ENCODE measurements at regions not wholly inside any gene's neighbourhood (a gene's known extent, or its start where the extent isn't known, plus 50 kb on each side); places are given as distances from the start of the nearest gene placed in this dataset.

DNA sequence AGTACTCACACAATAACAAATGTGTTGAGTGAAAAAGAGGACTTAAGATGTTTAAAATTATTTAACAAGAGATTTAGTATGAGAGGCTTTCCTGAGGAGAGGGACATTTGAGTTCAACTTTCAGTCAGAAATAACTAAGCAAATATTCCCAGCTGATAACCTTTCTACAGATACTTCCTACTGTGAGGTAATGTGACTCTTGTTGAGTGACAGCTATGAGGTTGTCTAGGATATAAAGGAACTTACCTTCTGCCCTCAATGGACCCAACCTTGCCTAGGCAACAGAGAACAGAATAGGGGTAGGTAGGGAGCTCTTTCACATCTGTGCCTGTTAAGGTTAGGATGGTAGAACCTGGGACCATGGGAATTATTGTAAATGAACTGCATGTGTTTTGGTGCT is 54.7 kb downstream of the GLUD2 start:
- DNase-seq (ENCODE audit: low spot score) = no peak

DNA sequence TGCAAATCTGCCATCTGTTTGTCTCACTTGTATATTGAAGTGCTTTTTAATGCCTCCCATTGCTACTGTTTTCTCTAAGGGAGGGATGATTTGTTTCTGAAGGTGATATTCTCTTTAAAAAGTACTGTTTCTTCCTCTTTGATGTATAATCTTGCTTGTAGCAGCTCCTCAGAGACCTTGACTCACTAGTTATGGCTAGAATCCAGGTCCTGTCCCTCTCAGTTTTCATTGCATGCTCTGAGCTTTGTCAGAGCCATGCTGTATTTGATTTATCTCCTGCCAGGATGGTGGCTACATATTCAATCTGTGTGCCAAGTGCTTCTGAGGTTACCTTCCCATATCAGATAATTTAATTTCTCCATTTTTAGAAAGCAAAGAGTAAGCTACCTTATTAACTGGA is 56.0 kb downstream of the GLUD2 start:
- no peak for DNase-seq (ENCODE audit: low spot score)

DNA sequence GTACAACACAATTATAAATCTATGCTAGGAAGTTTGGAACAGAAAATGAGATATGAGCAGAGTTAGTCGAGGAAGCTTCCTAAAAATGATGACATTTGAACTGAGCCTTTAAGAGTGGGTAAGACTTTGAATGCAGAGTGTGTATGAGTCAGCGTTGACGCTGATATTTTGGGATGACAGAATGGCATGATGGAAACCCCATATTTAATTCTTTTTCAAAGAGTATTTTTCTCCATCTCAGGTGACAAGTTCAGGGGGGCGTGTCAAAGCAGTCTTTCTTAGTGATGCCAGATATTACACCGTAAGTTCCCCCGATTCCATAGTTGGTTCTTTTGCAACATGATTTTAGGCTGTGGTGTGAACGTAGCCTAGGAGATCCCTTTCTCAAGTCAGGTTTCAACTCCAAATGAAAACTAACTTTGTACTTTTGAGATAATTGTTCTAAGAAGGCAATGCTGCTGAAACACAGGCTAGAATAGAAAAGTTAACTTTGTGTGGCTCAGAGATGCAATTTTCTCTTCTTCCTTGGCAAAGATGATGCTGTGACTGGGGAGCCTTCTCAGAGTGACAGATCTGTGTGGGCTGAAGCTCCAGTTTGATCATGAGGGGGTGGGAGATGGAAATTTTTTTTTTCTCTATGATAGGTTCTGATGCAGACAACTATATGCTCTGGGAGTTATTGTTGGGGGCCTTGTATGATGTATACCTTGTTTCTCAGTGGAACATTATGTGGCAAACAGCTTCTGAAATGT is 59.2 kb downstream of the GLUD2 start:
- DNase-seq (ENCODE audit: low spot score) = no peak

GRCh38 chrX:121109986-121110385 is 62.6 kb downstream of the GLUD2 start:
- DNase-seq (ENCODE audit: low spot score) = no peak

DNA sequence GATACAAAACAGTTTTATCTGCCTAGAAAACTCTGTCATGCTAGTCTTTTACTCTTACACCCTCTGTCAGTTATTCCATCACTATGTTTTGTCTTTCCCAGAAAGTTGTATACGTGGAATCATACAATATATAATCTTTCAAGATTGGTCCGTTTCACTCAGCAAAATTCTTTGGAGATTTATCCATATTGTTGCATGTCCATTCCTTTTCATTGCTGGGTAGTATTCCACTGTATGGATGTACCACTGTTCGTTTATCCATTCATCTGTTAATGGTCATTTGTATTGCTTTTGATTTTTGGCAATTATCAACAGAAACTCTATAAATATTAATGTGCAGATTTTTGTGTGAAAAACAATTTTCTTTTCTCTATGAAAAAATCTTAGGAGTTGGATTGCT is 63.1 kb downstream of the GLUD2 start:
- DNase-seq (ENCODE audit: low spot score) = no peak

DNA sequence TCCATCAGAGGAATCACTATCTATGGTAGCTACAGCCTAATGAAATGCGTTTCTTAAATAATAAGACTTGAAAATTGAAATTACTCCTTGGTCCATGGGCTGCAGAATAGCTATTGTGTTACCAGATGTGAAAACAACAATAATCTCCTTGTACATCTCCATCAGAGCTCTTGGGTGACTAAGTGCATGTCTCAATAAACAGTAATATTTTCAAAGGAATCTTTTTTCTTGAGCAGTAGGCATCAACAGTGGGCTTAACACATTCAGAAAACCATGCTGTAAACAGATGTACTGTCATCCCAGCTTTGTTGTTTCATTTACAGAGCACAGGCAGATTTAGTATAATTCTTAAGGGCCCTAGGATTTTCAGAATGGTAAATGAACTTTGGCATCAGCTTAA is 67.3 kb downstream of the GLUD2 start:
- no peak for DNase-seq (ENCODE audit: low spot score)

- no peak for DNase-seq (ENCODE audit: low spot score)
Measured at GRCh38 chrX:121120690-121121605, 73.5 kb downstream of the GLUD2 start.

DNA sequence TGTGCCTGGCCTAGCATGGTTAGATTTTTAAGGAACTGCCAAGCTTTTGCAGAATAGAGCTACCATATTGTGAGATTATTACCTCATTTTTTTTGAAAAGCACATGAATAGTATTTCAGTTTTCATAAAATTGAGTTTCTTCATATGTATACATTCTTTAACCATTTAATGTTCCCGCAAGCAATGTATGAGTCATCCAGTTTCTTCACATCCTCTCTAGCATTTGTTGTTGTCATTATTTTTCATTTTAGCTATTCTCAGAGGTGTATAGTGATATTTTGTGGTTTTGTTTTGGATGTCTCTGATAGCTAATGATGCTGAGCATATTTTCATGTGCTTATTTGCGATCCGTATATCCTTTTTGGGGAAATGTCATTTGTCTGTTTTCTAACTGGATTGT is 74.9 kb downstream of the GLUD2 start:
- DNase-seq (ENCODE audit: low spot score) = no peak

GRCh38 chrX:121128925-121129877 is 81.8 kb downstream of the GLUD2 start:
- DNase-seq (ENCODE audit: low spot score) = no peak

DNA sequence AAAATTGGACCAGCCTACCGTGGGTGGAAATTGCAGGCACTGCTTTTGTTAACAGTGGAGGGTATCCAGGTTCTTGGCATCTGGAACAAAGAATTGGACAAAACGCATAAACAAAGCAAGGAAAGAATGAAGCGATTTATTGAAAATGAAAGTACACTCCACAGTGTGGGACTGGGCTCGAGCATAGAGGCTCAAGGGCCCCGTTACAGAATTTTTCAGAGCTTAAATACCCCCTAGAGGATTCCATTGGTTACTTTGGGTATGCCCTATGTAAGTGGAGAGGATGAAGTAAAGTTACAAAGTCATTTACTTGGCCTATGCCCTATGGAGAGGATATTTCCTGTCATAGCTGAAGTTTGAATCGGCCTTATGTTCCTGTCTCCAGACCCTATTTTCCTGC is 85.3 kb downstream of the GLUD2 start:
- DNase-seq (ENCODE audit: low spot score) = no peak

DNA sequence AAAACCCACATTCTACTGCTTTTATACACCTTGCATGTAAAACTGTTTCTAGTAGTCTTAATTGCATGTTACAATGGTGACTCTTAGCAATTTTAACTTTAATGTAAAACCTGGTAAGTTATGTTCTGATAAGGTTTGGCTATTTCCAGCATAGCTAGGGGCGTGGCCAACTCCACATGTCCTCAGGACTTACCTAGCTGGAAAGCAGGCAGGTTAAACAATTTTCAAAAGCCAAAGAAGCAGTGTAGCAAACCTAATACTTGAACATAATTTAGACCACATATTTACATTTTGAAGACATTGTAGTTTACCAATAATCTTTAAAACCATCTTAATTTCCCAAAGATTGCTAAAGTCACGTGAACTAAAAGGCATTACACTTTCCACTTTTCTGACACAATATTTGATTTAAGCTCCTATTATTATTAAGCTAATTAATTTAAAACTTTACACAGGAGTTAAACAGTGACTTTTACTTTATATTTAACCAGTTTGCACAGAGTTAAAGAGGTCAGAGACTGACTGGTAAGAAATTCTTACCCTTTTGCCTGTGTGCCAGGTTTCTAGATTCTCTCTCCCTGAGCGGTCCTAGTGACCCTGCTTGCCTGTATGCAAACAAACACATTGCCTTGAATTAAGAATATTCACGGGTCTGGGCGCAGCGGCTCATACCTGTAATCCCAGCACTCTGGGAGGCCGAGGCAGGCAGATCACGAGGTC is 88.2 kb downstream of the GLUD2 start:
- no peak for DNase-seq (ENCODE audit: low spot score)

GRCh38 chrX:121146059-121146628 is 98.7 kb downstream of the GLUD2 start:
- no peak for DNase-seq (ENCODE audit: low spot score)

- DNase-seq (ENCODE audit: low spot score) = no peak
Measured at GRCh38 chrX:121150217-121150616, 102.8 kb downstream of the GLUD2 start.

DNA sequence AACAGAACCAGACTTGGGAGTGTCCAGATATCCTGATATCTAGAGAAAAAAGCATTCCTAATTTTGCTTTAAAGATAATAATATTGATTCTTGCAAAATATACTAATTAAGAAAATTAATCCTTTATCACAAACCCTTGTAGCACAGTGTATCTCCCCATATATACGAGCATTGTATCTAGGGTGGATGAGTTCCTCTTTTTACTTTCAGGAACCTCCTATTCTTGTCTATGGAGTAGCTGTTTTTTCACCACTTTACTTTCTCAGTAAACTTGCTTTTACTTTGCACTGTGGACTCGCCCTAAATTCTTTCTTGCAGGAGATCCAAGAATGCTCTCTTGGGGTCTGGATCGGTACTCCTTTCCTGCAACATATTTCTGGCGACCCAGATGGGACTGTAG is 103.9 kb downstream of the GLUD2 start:
- DNase-seq (ENCODE audit: low spot score) = no peak

GRCh38 chrX:121154858-121155404 is 107.5 kb downstream of the GLUD2 start:
- no peak for DNase-seq (ENCODE audit: low spot score)

GRCh38 chrX:121160987-121161386 is 113.6 kb downstream of the GLUD2 start:
- DNase-seq (ENCODE audit: low spot score) = no peak

DNA sequence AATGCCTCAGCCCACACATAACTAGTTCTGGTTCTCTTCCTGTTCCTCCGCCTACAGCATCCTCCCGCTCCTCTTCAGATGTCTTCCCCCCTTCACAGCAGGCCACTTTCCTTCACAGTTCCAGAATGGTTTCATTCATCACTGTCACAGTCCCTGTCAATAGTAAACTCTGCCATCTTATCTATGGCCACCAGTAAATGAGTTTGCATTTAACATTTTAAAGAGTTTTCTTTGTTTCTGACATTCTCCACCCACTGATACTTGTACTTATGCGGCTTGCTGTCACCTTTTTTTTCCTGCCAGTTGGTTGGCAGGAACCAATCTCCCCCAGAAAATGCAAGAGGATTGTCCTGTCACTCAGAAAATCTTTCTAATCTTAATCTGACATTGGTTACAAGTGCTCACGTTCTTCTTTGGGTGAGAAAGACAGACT is 114.1 kb downstream of the GLUD2 start:
- no peak for DNase-seq (ENCODE audit: low spot score)

- no peak for DNase-seq (ENCODE audit: low spot score)
Measured at GRCh38 chrX:121163443-121163842, 116.0 kb downstream of the GLUD2 start.

DNA sequence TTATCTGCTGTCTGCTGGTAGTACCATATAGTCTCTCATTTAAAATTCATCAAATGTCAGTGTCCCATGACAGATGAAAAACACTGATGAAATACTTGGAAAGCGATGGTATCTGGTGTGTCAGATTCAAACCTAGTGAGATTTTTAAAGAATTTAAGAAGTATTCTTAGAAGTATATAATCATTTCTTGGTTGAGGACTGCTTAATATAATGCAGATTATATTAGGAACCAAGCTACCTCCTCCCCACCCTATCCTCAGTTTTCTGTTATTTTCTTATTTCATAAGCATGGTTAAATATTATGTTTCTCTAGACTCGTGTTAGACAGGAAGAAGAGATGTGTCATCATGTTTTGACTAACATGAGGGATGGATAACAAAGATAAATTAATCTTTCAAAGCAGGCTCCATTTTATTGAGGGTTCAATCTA is 118.5 kb downstream of the GLUD2 start:
- DNase-seq (ENCODE audit: low spot score) = no peak

DNA sequence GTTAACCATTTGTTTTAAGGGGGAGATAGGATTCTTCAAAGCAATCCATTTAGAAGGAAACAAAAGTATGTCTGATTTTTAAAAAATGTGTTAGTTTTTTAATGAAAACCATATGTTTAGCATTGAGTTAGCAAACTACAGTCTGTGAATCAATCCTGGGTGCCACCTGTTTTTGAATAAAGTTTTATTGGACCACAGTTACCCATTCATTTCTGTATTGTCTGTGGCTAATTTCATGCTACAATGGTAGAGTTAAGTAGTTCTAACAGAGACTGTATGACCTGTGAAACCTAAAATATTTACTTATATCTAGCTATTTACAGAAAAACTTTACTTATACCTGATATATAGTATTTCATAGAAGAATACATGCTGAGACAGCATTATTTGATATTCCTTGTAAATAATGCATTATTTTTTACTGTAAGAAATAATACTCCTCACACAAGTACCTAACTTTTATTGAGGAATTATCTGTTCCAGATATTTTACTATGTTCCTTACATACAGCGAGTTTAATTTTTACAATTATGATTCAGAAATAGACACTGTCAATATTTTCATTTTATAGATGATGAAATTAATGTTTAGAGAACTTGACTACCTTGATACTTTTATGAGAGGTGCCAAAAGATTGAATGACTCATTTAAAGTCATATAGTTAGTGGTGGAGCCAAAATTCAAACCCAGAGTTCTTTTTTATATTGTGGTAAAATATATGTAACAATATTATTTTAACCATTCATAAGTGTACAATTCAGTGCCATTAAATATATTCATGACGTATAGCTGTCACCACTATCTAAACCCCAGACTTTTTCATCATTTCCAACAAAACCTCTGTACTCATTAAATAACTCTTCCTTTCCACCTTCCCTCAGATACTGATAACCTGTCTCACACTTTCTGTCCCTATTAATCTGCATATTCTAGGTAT is 122.0 kb downstream of the GLUD2 start:
- DNase-seq (ENCODE audit: low spot score) = no peak

All from AG08396 (cell line).